HG02870 (cell line): ENCODE measurements at regions not wholly inside any gene's neighbourhood (a gene's known extent, or its start where the extent isn't known, plus 50 kb on each side); places are given as distances from the start of the nearest gene placed in this dataset.

ENCODE experiments used
- ATAC-seq: cut with Tn5 transposase; IDR thresholded peaks from one replicate; pipeline ENCODE4 v1.9.1; 2021; ENCODE audit warnings: mild to moderate bottlenecking, moderate library complexity; ENCODE audit not compliant: unreplicated experiment

DNA sequence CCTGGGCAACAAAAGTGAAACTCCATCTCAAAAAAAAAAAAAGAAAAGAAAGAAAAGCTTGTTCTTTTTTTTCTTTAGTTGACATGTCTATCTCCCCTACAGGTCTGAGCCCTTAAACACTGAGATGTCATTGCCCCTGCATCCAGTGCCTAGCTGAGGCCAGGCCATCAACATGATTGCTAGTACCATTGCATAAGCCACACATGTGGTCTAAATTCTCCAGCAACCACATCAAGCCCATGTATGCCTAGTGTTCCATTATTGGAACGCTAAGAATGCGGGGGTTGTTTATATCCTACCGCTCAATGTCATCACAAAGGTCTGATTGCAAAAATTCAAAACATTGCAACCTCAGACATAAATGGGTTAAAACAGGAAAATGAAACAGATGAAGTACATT lies 62.7 kb downstream of the NPTX2 start:
- ATAC-seq, result no peak

GRCh38 chr7:98681511-98681910 lies 64.4 kb downstream of the NPTX2 start:
- ATAC-seq, result no peak

DNA sequence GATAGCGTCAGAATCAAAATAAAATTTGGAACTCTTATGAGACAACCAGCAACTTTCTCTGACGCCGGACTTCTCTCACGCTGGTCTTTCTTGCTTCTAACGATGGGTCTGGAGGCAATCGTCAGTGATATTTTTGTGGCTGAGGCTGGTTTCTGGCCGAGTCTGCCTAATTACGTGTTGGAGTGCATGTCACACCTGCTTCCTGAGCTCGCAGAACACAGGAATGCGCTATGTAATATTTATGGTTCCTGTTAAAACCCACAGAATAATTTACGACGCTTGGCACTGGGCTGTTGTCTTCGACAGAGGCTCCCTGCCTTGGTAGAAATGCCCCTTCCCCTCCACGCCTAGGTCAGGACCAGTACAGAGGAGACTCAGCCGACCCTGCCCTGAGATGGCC lies 64.9 kb downstream of the NPTX2 start:
- no peak for ATAC-seq

GRCh38 chr7:98683514-98683913 lies 66.4 kb downstream of the NPTX2 start:
- no peak for ATAC-seq

GRCh38 chr7:98685541-98685940 lies 68.5 kb downstream of the NPTX2 start:
- ATAC-seq, result no peak

GRCh38 chr7:98686466-98687080 lies 69.5 kb downstream of the NPTX2 start:
- no peak for ATAC-seq

GRCh38 chr7:98687111-98687751 lies 70.1 kb downstream of the NPTX2 start:
- no peak for ATAC-seq

GRCh38 chr7:98691619-98692018 lies 74.5 kb downstream of the NPTX2 start:
- no peak for ATAC-seq

DNA sequence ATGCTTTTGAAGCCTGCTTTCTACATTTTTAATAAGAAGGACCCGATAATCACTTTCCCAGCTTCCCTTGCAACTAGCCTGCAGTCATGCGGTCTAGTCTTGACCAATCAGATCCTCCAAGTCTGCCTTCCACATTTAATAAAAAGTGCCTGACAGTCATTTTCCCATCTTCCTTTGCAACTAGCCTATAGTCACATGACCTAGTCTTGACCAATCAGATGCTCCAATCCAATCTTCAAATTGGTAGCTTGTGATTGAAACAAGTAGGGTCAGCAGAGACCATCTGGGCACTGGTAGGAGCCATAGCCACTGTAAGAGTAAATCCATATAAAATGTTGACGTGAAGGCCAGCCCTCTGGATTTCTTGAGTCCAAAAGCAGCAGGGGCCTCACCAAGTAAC lies 80.0 kb downstream of the NPTX2 start:
- ATAC-seq, result no peak

DNA sequence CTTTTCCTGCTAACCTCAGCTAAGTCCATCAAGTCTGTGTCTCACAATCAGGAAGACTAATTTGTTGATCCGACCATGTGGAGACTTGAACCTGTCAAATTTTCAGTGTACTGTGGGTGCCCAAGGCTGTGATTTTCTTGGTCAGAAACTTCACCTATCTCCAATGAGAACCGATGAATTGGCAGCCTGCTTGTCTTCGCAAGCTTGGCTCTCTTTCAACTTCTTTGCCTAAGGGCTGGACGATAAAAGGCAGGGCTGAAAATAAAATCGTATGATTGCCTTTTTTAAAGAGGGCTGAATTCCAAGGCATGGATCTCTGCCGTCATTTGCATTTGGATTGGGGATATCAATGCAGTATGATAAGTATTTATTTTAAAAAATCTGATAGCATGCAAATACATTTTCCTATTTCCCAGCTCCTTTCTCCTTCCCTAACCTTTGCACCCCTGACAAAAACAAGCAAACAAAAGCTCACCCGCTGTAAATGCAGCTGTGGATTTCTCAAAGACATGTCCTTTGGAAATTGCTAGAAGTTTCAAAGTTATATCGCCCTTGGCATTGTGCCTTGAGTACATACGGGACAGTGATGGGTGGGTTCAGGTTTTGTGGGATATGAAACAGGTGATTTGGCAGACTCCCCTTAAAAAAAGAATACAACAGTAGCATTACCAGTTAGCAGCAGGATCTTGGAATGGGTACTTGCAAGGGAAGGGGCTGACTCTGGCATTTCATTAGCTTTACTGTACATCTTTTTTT lies 80.6 kb downstream of the NPTX2 start:
- ATAC-seq, result no peak

GRCh38 chr7:98698976-98699375 lies 81.9 kb downstream of the NPTX2 start:
- ATAC-seq, result no peak

GRCh38 chr7:98700533-98700932 lies 83.4 kb downstream of the NPTX2 start:
- no peak for ATAC-seq

DNA sequence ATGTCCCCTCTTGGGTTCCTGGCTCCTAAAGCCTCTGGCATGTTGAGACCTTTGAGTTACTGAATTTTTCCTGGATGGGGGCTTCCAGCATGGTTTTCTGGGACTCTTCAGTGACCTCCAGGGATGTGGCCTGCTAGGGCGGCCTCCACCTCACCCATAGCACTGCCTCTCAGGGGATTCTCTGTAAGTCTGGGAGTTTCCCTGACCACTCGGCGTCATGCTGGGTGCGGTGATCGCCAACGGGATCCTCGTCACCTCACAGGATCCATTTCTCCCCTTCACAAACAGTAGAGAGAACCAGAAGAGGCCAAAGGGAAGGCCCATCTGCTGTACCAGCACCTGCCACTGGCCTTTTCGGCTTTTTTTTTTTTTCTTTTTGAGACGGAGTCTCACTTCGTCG lies 84.3 kb downstream of the NPTX2 start:
- ATAC-seq, result no peak

DNA sequence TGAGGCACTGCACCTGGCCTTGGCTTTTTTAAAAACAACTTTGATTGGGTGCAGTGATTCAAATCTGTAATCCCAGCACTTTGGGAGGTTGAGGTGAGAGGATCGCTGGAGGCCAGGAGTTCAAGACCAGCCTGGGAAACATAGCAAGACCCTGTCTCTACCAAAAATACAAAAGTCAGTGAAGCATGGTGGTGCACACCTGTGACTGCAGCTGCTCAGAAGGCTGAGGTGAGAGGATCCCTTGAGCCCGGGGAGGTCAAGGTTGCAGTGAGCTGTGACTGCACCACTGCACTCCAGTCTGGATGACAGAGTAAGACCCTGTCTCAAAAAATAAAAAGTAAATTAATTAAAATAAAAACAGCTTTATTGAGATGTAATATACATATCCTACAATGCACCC lies 84.9 kb downstream of the NPTX2 start:
- ATAC-seq, result no peak

DNA sequence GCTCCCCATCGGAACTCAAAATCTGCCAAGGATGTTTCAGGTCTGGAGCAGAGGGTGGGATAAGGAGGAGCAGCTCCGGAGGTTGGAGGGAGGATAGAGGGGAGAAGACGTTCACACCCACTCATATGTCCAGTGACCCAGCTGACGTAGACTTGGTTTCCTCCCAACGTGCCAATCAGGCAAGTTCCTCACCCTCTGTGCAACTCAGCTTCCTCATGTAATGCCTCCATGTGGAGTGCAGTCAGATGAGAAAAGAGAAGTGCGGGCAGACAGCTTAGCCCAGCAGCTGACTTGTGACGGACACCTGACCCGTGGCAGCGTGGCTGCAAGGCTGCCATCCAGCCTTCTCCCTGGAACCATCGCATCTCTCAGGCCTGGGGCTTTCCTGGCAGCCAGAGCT lies 86.8 kb downstream of the NPTX2 start:
- ATAC-seq, result no peak

DNA sequence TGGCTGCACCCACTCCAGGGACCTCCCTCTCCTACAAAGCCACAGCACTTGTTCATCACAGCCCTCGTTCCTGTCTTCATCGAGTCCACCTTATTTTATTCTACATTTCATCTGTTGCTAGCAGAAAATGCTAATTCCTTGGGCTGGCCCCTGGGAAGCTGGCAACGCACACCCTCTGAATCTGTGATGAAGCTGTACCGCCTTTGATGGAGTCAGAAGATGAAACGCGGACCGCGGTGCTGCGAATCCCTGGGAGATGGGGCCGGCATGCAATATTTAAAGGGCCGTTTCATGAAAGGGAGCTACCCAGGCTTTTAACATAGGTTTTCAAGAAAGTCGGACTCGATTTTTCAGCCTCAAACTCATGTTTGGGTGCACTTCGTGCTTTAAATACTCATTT lies 88.5 kb downstream of the NPTX2 start:
- no peak for ATAC-seq

DNA sequence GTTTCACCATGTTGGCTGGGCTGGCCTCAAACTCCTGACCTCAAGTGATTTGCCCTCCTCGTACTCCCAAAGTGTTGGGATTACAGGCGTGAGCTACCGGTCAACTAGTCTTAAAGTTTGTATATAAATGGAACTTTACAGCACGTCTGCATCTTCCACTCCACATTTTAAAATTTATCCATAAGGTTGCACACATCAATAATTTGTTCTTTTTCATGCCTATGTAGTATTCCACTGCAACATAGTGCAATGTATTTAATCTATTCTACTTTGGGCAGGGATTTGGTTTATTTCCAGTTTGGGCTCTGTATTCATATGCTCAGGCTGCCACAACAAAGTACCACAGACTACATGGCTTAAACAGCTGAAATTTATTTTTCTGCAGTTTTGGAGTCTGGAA lies 90.0 kb downstream of the NPTX2 start:
- no peak for ATAC-seq

GRCh38 chr7:98711945-98712344 lies 94.9 kb downstream of the NPTX2 start:
- ATAC-seq, result no peak

- no peak for ATAC-seq
These were observed 96.2 kb downstream of the NPTX2 start for GRCh38 chr7:98713165-98713810.

DNA sequence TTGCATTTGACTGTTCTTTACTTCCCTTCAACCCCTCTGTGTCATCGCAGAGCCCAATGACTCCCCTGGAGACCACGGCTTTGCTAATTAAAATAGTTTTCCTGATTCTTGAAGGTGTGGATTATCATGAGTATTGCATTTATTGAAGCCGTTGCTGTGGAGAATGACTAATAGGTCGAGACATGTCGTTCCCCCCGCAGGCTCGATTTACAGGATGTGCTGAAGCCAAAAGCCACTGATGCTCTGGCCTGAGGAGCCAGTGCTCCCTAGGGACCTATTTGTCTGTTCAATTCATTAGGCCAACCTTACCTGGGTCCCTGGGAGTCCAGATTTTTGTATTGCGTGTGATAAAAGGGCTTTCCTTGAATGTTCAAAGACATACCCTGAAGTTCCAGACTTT lies 102.3 kb downstream of the NPTX2 start:
- ATAC-seq, result no peak

GRCh38 chr7:98722402-98722801 lies 105.3 kb downstream of the NPTX2 start:
- no peak for ATAC-seq

DNA sequence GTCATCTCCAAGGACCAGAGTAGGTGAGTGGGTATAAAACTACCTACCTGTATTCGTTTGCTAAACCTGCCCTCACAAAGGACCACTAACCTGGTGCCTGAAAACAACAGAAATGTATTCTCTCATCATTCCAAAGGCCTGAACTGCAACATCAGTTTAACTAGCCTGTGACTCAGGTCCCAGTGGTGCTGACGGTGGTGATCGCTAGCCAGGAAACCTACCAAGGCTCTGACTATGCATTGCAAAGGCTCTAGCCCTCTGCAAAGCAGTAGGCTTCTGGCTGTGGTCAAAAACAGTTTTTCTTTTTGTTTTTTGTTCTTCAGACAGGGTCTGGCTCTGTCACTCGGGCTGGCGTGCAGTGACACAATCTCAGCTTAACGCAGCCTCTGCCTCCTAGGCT lies 107.5 kb downstream of the NPTX2 start:
- no peak for ATAC-seq
